OCI-LY7 (cell line): ENCODE measurements at regions not wholly inside any gene's neighbourhood (a gene's known extent, or its start where the extent isn't known, plus 50 kb on each side); places are given as distances from the start of the nearest gene placed in this dataset.
"Not testable (repeated sequence)": the region's sequence is repeated elsewhere in the genome, so short reads cannot be mapped to it uniquely, and the experiment has no call there.

Experiments used
- EZH2phosphoT487 ChIP-seq: fragments of 200-600 bp; sonication (generic); IDR thresholded peaks from 2 replicates; pipeline ENCODE4 v1.6.1; 2018; ENCODE audit warnings: low read depth, borderline replicate concordance, mild to moderate bottlenecking, mixed run types, antibody characterized with exemption, low read length, moderate library complexity, mixed read lengths
- TF ChIP-seq, protein P1 (sequence below): fragments of 200-600 bp; sonication (generic); conservative IDR thresholded peaks from 2 replicates; pipeline ENCODE4 v1.5.1; 2014; ENCODE audit warnings: mild to moderate bottlenecking, antibody characterized with exemption, low read length, moderate library complexity, mixed read lengths

DNA sequence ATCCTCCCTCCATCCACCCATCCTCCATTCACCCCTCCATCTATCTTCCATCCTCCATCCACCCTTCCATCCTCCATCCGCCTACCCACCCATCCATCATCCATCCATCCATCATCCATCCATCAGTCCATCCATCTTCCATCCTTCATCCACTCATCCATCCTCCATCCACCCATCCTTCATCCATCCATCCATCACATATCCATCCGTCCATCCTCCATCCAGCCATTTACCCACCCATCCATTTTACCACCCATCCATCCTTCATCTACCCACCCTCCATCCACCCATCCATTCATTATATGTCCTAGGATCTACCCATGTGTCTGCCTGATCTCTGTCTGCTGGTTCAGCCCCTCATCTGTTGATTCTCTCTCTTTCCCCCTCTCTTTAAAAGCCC lies 58.9 kb downstream of the TMEM121 start:
- TF ChIP-seq EZH2phosphoT487, result not testable (repeated sequence)
- TF ChIP-seq, protein P1, sequence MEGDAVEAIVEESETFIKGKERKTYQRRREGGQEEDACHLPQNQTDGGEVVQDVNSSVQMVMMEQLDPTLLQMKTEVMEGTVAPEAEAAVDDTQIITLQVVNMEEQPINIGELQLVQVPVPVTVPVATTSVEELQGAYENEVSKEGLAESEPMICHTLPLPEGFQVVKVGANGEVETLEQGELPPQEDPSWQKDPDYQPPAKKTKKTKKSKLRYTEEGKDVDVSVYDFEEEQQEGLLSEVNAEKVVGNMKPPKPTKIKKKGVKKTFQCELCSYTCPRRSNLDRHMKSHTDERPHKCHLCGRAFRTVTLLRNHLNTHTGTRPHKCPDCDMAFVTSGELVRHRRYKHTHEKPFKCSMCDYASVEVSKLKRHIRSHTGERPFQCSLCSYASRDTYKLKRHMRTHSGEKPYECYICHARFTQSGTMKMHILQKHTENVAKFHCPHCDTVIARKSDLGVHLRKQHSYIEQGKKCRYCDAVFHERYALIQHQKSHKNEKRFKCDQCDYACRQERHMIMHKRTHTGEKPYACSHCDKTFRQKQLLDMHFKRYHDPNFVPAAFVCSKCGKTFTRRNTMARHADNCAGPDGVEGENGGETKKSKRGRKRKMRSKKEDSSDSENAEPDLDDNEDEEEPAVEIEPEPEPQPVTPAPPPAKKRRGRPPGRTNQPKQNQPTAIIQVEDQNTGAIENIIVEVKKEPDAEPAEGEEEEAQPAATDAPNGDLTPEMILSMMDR, result not testable (repeated sequence)
